PC-9 (cell line): ENCODE measurements at regions not wholly inside any gene's neighbourhood (a gene's known extent, or its start where the extent isn't known, plus 50 kb on each side); places are given as distances from the start of the nearest gene placed in this dataset.

Source experiments
- BruUV-seq: library from RNA; stranded (reverse); fragments of 400-500 nt; replicated peaks from 2 replicates; lab custom pipeline; 2021; lab: Mats Ljungman, UMichigan
- CTCF ChIA-PET: fragments of 300-600 bp; sonication (Branson Sonifier 250); formaldehyde crosslinking; loops from one replicate; lab custom pipeline; 2022; ENCODE audit warnings: antibody characterized with exemption; lab: Charles Lee
- POLR2A ChIA-PET: fragments of 300-600 bp; sonication (Branson Sonifier 250); formaldehyde crosslinking; loops from one replicate; lab custom pipeline; 2022; ENCODE audit warnings: antibody characterized with exemption; ENCODE audit not compliant: unreplicated experiment; lab: Charles Lee
- DNase-seq, 2 experiments: peaks; one replicate each; pipeline versions ENCODE4 v3.0.0 to v3.0.0-alpha.2; 2015 to 2022; ENCODE audit warnings: mixed read lengths in 1 of 2
- H2AFZ ChIP-seq: fragments of 200-600 bp; sonication (generic); 2 replicates; pipeline ENCODE4 v1.8.1; 2017; ENCODE audit warnings: antibody characterized with exemption
- H3F3A ChIP-seq: fragments of 200-600 bp; sonication (generic); 2 replicates; pipeline ENCODE4 v1.8.1; 2017; ENCODE audit warnings: antibody characterized with exemption, mild to moderate bottlenecking, low read depth; ENCODE audit not compliant: insufficient read depth
- H3K27ac ChIP-seq: fragments of 200-600 bp; sonication (generic); 2 replicates; pipeline ENCODE4 v1.6.1; 2016; ENCODE audit warnings: mixed run types
- H3K27me3 ChIP-seq: fragments of 200-600 bp; sonication (generic); 2 replicates; pipeline ENCODE4 v1.6.1; 2016; ENCODE audit warnings: low read depth, mixed run types; ENCODE audit not compliant: insufficient read depth
- H3K36me3 ChIP-seq: fragments of 200-600 bp; sonication (generic); 2 replicates; pipeline ENCODE4 v1.6.1; 2016; ENCODE audit warnings: low read depth, mixed run types
- H3K4me1 ChIP-seq: fragments of 200-600 bp; sonication (generic); replicated peaks from 2 replicates; pipeline ENCODE4 v1.6.1; 2016; ENCODE audit warnings: mixed run types; ENCODE audit not compliant: insufficient read depth
- H3K4me2 ChIP-seq: fragments of 200-600 bp; sonication (generic); 2 replicates; pipeline ENCODE4 v1.6.1; 2017; ENCODE audit warnings: mixed run types
- H3K4me3 ChIP-seq: fragments of 200-600 bp; sonication (generic); 2 replicates; pipeline ENCODE4 v1.6.1; 2016; ENCODE audit warnings: mixed run types
- H3K79me2 ChIP-seq: fragments of 200-600 bp; sonication (generic); 2 replicates; pipeline ENCODE4 v1.6.1; 2017; ENCODE audit warnings: low read depth, mixed run types
- H3K9me2 ChIP-seq: fragments of 200-600 bp; sonication (generic); 2 replicates; pipeline ENCODE4 v1.8.1; 2017; ENCODE audit warnings: mild to moderate bottlenecking; ENCODE audit not compliant: insufficient read depth
- H3K9me3 ChIP-seq: fragments of 200-600 bp; sonication (generic); 2 replicates; pipeline ENCODE4 v1.8.1; 2016; ENCODE audit warnings: low read depth; ENCODE audit not compliant: insufficient read depth
- H4K20me1 ChIP-seq: fragments of 200-600 bp; sonication (generic); 2 replicates; pipeline ENCODE4 v1.8.1; 2017; ENCODE audit not compliant: insufficient read depth
- CTCF ChIP-seq: fragments of 200-600 bp; sonication (generic); conservative IDR thresholded peaks from 2 replicates; pipeline ENCODE4 v1.6.1; 2017; ENCODE audit warnings: mixed run types, antibody characterized with exemption, mild to moderate bottlenecking, moderate library complexity
- EZH2 ChIP-seq: fragments of 200-600 bp; sonication (generic); IDR thresholded peaks from 2 replicates; pipeline ENCODE4 v1.8.0; 2017; ENCODE audit warnings: antibody characterized with exemption, low read depth
- intact Hi-C: fragments of 100-400 bp; cut with micrococcal nuclease; formaldehyde crosslinking; loops from one replicate; pipeline ENCODE4 v1.10.0; 2022; ENCODE audit not compliant: unreplicated experiment

GRCh38 chr7:156450473-156450872, 190.1 kb upstream of the RNF32 start:
- Histone ChIP-seq H3K27ac (no peak overlapping the region), H3K9me3 (no peaks in the 10 kb centered on the region), H3F3A (no peaks in the 10 kb centered on the region), H3K79me2 (no peaks in the 10 kb centered on the region), H3K4me1 (no peaks in the 10 kb centered on the region), H3K36me3 (no peaks in the 10 kb centered on the region), H3K4me2 (no peak overlapping the region), H3K27me3 (peaks cover 90% of the 10 kb centered on the region), H3K9me2 (no peaks in the 10 kb centered on the region), H3K4me3 (no peak overlapping the region), H4K20me1 (no peaks in the 10 kb centered on the region), H2AFZ (no peak overlapping the region)
- ChIA-PET POLR2A (no interaction called here), CTCF (no interaction called here)
- intact Hi-C loops, result no loop called here
- no TSS peak for BruUV-seq
- TF ChIP-seq EZH2 (no peak), CTCF (no peak)
- DNase-seq, result no peak

- TF ChIP-seq CTCF (no peak), EZH2 (no peak)
- Histone ChIP-seq H3K36me3 (no peaks in the 10 kb centered on the region), H3K4me1 (no peaks in the 10 kb centered on the region), H3K9me2 (no peaks in the 10 kb centered on the region), H4K20me1 (no peaks in the 10 kb centered on the region), H3K4me3 (no peak overlapping the region), H3K79me2 (no peaks in the 10 kb centered on the region), H3K9me3 (no peaks in the 10 kb centered on the region), H3K27me3 (peaks cover 90% of the 10 kb centered on the region), H2AFZ (no peak overlapping the region), H3K4me2 (no peak overlapping the region), H3F3A (no peaks in the 10 kb centered on the region), H3K27ac (no peak overlapping the region)
- BruUV-seq, result no TSS peak
- CTCF ChIA-PET, result no interaction called here
- POLR2A ChIA-PET, result no interaction called here
- DNase-seq, result no peak
- intact Hi-C loops, result no loop called here
Observed at GRCh38 chr7:156448918-156449317, 191.7 kb upstream of the RNF32 start.

- TF ChIP-seq EZH2 (no peak), CTCF (no peak)
- Histone ChIP-seq H4K20me1 (no peaks in the 10 kb centered on the region), H3K4me3 (no peak overlapping the region), H3K27me3 (peaks cover 90% of the 10 kb centered on the region), H3K4me1 (no peaks in the 10 kb centered on the region), H3K9me3 (no peaks in the 10 kb centered on the region), H3K4me2 (no peak overlapping the region), H3F3A (no peaks in the 10 kb centered on the region), H3K9me2 (no peaks in the 10 kb centered on the region), H3K79me2 (no peaks in the 10 kb centered on the region), H3K36me3 (no peaks in the 10 kb centered on the region), H3K27ac (no peak overlapping the region), H2AFZ (no peak overlapping the region)
- BruUV-seq, result no TSS peak
- DNase-seq, result no peak
- POLR2A ChIA-PET, result no interaction called here
- intact Hi-C loops, result no loop called here
- CTCF ChIA-PET, result no interaction called here
Observed at GRCh38 chr7:156446990-156447389, 193.6 kb upstream of the RNF32 start.
